H9 (cell line): ENCODE measurements at regions not wholly inside any gene's neighbourhood (a gene's known extent, or its start where the extent isn't known, plus 50 kb on each side); places are given as distances from the start of the nearest gene placed in this dataset.

Experiments
- DNase-seq: peaks from one replicate; pipeline ENCODE4 v3.0.0-alpha.2; 2017
- H2AFZ ChIP-seq: one replicate; pipeline ENCODE4 v1.6.1; 2013; ENCODE audit warnings: mild to moderate bottlenecking, low read length, control low read depth, moderate library complexity
- H2AK5ac ChIP-seq: 2 replicates; pipeline ENCODE4 v1.6.1; 2013; ENCODE audit warnings: low read length, control low read depth, mixed read lengths; ENCODE audit not compliant: insufficient read length
- H2BK120ac ChIP-seq: one replicate; pipeline ENCODE4 v1.6.1; 2013; ENCODE audit warnings: low read depth, mild to moderate bottlenecking, low read length, control low read depth, inconsistent platforms; ENCODE audit not compliant: poor library complexity, severe bottlenecking
- H2BK12ac ChIP-seq: 2 replicates; pipeline ENCODE4 v1.6.1; 2013; ENCODE audit warnings: low read length, control low read depth, mixed read lengths, low read depth; ENCODE audit not compliant: insufficient read length
- H2BK15ac ChIP-seq: 2 replicates; pipeline ENCODE4 v1.6.1; 2013; ENCODE audit warnings: low read depth, low read length, control low read depth
- H2BK20ac ChIP-seq: one replicate; pipeline ENCODE4 v1.6.1; 2013; ENCODE audit warnings: low read depth, mild to moderate bottlenecking, low read length, control low read depth, inconsistent platforms; ENCODE audit not compliant: poor library complexity, severe bottlenecking
- H2BK5ac ChIP-seq: 2 replicates; pipeline ENCODE4 v1.6.1; 2013; ENCODE audit warnings: low read length, control low read depth, mixed read lengths; ENCODE audit not compliant: insufficient read length
- H3K14ac ChIP-seq: 2 replicates; pipeline ENCODE4 v1.6.1; 2013; ENCODE audit warnings: low read length, control low read depth; ENCODE audit not compliant: insufficient read depth
- H3K18ac ChIP-seq: 2 replicates; pipeline ENCODE4 v1.6.1; 2013; ENCODE audit warnings: low read depth, mild to moderate bottlenecking, mixed read lengths, low read length, control low read depth; ENCODE audit not compliant: insufficient read length
- H3K23ac ChIP-seq: 2 replicates; pipeline ENCODE4 v1.6.1; 2013; ENCODE audit warnings: low read length, control low read depth, mixed read lengths, low read depth; ENCODE audit not compliant: insufficient read length
- H3K23me2 ChIP-seq: 2 replicates; pipeline ENCODE4 v1.6.1; 2013; ENCODE audit warnings: low read depth, mild to moderate bottlenecking, mixed read lengths, low read length, control low read depth; ENCODE audit not compliant: insufficient read length, poor library complexity, severe bottlenecking
- H3K27ac ChIP-seq: 2 replicates; pipeline ENCODE4 v1.5.1; 2013; ENCODE audit warnings: low read length, control low read depth, mixed read lengths, low read depth; ENCODE audit not compliant: insufficient read length
- H3K27me3 ChIP-seq: 2 replicates; pipeline ENCODE4 v1.6.1; 2013; ENCODE audit warnings: low read length, control low read depth, inconsistent platforms; ENCODE audit not compliant: insufficient read depth
- H3K4ac ChIP-seq: 2 replicates; pipeline ENCODE4 v1.6.1; 2013; ENCODE audit warnings: low read depth, mild to moderate bottlenecking, control low read depth, inconsistent platforms, low read length, moderate library complexity
- H3K4me1 ChIP-seq: 2 replicates; pipeline ENCODE4 v1.6.1; 2013; ENCODE audit warnings: low read length, control low read depth, inconsistent platforms; ENCODE audit not compliant: insufficient read depth
- H3K4me2 ChIP-seq: 2 replicates; pipeline ENCODE4 v1.6.1; 2013; ENCODE audit warnings: low read length, control low read depth, mixed read lengths; ENCODE audit not compliant: insufficient read length, insufficient read depth
- H3K56ac ChIP-seq: 2 replicates; pipeline ENCODE4 v1.6.1; 2013; ENCODE audit warnings: low read depth, mild to moderate bottlenecking, mixed read lengths, low read length, control low read depth; ENCODE audit not compliant: insufficient read length
- H3K79me1 ChIP-seq: 2 replicates; pipeline ENCODE4 v1.6.1; 2013; ENCODE audit warnings: low read depth, mild to moderate bottlenecking, moderate library complexity, low read length, control low read depth, inconsistent platforms; ENCODE audit not compliant: insufficient read depth, poor library complexity, severe bottlenecking
- H3K79me2 ChIP-seq: 2 replicates; pipeline ENCODE4 v1.6.1; 2013; ENCODE audit warnings: low read length, control low read depth, inconsistent platforms; ENCODE audit not compliant: insufficient read depth
- H3K9ac ChIP-seq: 2 replicates; pipeline ENCODE4 v1.6.1; 2013; ENCODE audit warnings: low read length, control low read depth, mixed read lengths; ENCODE audit not compliant: insufficient read length; ENCODE audit errors: extremely low read depth
- H3K9me3 ChIP-seq: one replicate; pipeline ENCODE4 v1.6.1; 2013; ENCODE audit warnings: low read depth, low read length, inconsistent platforms; ENCODE audit not compliant: control insufficient read depth
- H3T11ph ChIP-seq: one replicate; pipeline ENCODE4 v1.6.1; 2013; ENCODE audit warnings: mild to moderate bottlenecking, low read length, control low read depth, inconsistent platforms
- H4K20me1 ChIP-seq: one replicate; pipeline ENCODE4 v1.6.1; 2013; ENCODE audit not compliant: control insufficient read depth, insufficient read length, insufficient read depth
- H4K5ac ChIP-seq: 2 replicates; pipeline ENCODE4 v1.6.1; 2013; ENCODE audit warnings: low read depth, mild to moderate bottlenecking, mixed read lengths, low read length, control low read depth; ENCODE audit not compliant: insufficient read length
- H4K8ac ChIP-seq: replicated peaks from 2 replicates; pipeline ENCODE4 v1.6.1; 2013; ENCODE audit warnings: low read length, control low read depth, mixed read lengths, low read depth; ENCODE audit not compliant: insufficient read length
- H4K91ac ChIP-seq: 2 replicates; pipeline ENCODE4 v1.6.1; 2013; ENCODE audit warnings: low read depth, mild to moderate bottlenecking, moderate library complexity, mixed read lengths, low read length, control low read depth; ENCODE audit not compliant: insufficient read length
- H3K27ac Mint-ChIP-seq, 3 experiments: 2 replicates in 2 of 3; 3 replicates in 1 of 3; pipeline ENCODE4 v1.8.0; 2020 to 2021; ENCODE audit warnings: mixed read lengths in 3 of 3, mild to moderate bottlenecking in 1 of 3, moderate library complexity in 1 of 3
- H3K27me3 Mint-ChIP-seq: 2 replicates; pipeline ENCODE4 v1.8.0; 2021; ENCODE audit warnings: low read depth, mild to moderate bottlenecking, moderate library complexity, mixed read lengths
- H3K36me3 Mint-ChIP-seq, 3 experiments: 2 replicates in 2 of 3; 3 replicates in 1 of 3; pipeline ENCODE4 v1.8.0; 2020 to 2021; ENCODE audit warnings: low read depth in 3 of 3, mixed read lengths in 3 of 3; ENCODE audit not compliant: insufficient read depth in 1 of 3
- H3K4me1 Mint-ChIP-seq, 2 experiments: 2 replicates each; pipeline ENCODE4 v1.8.0; 2020; ENCODE audit warnings: mixed read lengths in 2 of 2
- H3K4me3 Mint-ChIP-seq, 2 experiments: 2 replicates in 1 of 2; 3 replicates in 1 of 2; pipeline ENCODE4 v1.8.0; 2020 to 2021; ENCODE audit warnings: mild to moderate bottlenecking in 2 of 2, mixed read lengths in 2 of 2, moderate library complexity in 1 of 2
- H3K9me3 Mint-ChIP-seq, 2 experiments: 2 replicates in 1 of 2; 3 replicates in 1 of 2; pipeline ENCODE4 v1.8.0; 2020; ENCODE audit warnings: mild to moderate bottlenecking in 2 of 2, mixed read lengths in 2 of 2, moderate library complexity in 1 of 2
- CTCF ChIP-seq: fragments of 200-600 bp; sonication (generic); conservative IDR thresholded peaks from 3 replicates; pipeline ENCODE4 v1.8.0; 2021; ENCODE audit warnings: antibody characterized with exemption, mild to moderate bottlenecking
- WGBS: extraction: QIAGEN DNeasy Blood & Tissue Kit; methylation state at CpG from one replicate; pipeline ENCODE4 v1.1.7; 2013; ENCODE audit warnings: missing lambda C conversion rate, low lambda C conversion rate, mixed read lengths; ENCODE audit not compliant: insufficient read length; ENCODE audit errors: extremely low coverage; 5-methylcytosine and 5-hydroxymethylcytosine counted together

- peaks cover 92 to 96% of the 10 kb centered on the region in 2 experiments for H3K9me3 Mint-ChIP-seq
- Histone ChIP-seq H3K4ac (no peak overlapping the region), H3K27me3 (no peaks in the 10 kb centered on the region), H3K4me2 (no peak overlapping the region), H3K79me1 (no peaks in the 10 kb centered on the region), H4K20me1 (no peaks in the 10 kb centered on the region), H3K9ac (no peak overlapping the region), H2BK20ac (no peak overlapping the region), H3K23ac (no peak overlapping the region), H3K56ac (no peak overlapping the region), H3K79me2 (no peaks in the 10 kb centered on the region), H4K8ac (no peak overlapping the region), H2BK15ac (no peak overlapping the region), H3K18ac (no peak overlapping the region), H3T11ph (no peak overlapping the region), H4K91ac (no peak overlapping the region), H4K5ac (no peak overlapping the region), H2BK120ac (no peak overlapping the region), H3K14ac (no peak overlapping the region), H2BK12ac (no peak overlapping the region), H3K23me2 (no peaks in the 10 kb centered on the region), H2BK5ac (no peak overlapping the region), H2AFZ (no peak overlapping the region), H3K9me3 (peaks cover 20% of the 10 kb centered on the region), H3K4me1 (no peaks in the 10 kb centered on the region), H2AK5ac (no peak overlapping the region), H3K27ac (no peak overlapping the region)
- TF ChIP-seq CTCF: no peak
- peaks cover 5 to 44% (median 14%) of the 10 kb centered on the region in 3 experiments; a peak in 6 of 7 replicates for H3K36me3 Mint-ChIP-seq
- H3K27ac Mint-ChIP-seq: no peak overlapping the region
- no peaks in the 10 kb centered on the region for H3K4me1 Mint-ChIP-seq
- WGBS: no CpG with 5 or more reads among the region's 4 CpGs
- DNase-seq: no peak
- H3K4me3 Mint-ChIP-seq: no peak overlapping the region
- 0 out of 2 replicates have a peak, but pooled peaks cover 1% of the 10 kb centered on the region for H3K27me3 Mint-ChIP-seq
These were observed 415.4 kb upstream of the FRG1 start for GRCh38 chr4:189525304-189525703.
